ENCODE measurements at regions not wholly inside any gene's neighbourhood (a gene's known extent, or its start where the extent isn't known, plus 50 kb on each side); places are given as distances from the start of the nearest gene placed in this dataset.

DNA sequence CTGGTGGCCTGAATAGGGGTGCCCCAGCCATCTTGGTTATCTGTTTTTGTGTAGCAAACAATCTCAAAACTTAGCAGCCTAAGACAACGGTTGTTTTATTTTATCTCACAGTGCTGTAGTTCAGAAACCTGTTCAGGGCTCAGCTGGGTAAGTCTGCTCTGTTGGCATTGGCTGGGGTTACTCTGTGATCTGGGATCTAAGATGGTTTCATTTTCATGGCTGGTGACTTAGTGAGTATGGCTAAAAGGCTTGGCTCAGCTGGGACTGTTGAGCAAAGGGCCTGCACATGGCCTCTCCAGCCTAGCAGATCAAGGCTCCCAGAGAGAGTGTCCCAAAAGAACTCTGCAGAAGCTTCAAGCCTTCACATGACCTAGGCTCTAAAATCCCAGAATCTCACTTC, 60.8 kb upstream of the POU2AF1 start:
- Histone ChIP-seq H3K4me1 (no peaks in the 10 kb centered on the region), H3K27ac (no peak overlapping the region), H3K4me3 (no peak overlapping the region), H3K9me3 (no peaks in the 10 kb centered on the region), H3K36me3 (no peaks in the 10 kb centered on the region), H3K27me3 (no peaks in the 10 kb centered on the region)
- TF ChIP-seq, protein P1, sequence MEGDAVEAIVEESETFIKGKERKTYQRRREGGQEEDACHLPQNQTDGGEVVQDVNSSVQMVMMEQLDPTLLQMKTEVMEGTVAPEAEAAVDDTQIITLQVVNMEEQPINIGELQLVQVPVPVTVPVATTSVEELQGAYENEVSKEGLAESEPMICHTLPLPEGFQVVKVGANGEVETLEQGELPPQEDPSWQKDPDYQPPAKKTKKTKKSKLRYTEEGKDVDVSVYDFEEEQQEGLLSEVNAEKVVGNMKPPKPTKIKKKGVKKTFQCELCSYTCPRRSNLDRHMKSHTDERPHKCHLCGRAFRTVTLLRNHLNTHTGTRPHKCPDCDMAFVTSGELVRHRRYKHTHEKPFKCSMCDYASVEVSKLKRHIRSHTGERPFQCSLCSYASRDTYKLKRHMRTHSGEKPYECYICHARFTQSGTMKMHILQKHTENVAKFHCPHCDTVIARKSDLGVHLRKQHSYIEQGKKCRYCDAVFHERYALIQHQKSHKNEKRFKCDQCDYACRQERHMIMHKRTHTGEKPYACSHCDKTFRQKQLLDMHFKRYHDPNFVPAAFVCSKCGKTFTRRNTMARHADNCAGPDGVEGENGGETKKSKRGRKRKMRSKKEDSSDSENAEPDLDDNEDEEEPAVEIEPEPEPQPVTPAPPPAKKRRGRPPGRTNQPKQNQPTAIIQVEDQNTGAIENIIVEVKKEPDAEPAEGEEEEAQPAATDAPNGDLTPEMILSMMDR (IDR thresholded peaks at IDR 0.05), result no peak
- DNase-seq (no peak), ATAC-seq (no peak)
- intact Hi-C loops (cut with DNase I), result no loop called here

DNA sequence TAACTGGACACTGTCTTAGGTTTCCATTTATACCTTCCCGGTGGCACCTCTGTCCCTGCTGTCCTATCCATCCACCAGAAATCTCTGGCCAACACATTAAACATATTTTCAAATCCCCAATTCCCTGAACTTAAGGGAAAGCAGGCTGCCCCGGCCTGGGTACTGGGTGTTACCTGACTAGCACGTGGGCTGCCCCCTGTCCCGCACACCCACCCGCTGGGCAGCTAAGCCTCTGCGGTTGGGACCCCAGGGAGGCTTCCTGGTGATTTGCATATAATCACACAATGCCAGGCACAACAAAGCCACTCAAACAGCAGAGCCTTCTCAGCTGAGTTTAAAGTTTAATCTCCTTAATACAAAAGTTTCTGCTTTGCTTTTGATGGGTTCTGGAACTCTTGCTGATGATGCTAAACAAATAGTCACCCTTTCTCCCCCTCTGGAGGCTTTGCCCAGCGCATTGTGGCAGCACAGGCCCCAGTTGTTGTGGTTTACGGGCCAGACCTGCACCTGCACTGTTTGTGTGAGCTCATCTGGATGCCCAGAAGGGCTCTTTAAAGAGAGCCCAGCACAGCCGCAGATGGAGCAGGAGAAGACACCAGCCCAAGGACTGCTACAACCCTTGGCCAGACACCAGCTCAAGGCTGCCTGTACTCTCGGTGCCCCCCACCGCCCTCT, 59.9 kb upstream of the POU2AF1 start:
- ATAC-seq (no peak), DNase-seq (no peak)
- TF ChIP-seq, protein P1 (IDR thresholded peaks at IDR 0.05), result no peak
- Histone ChIP-seq H3K27ac (no peak overlapping the region), H3K4me3 (no peak overlapping the region), H3K36me3 (no peaks in the 10 kb centered on the region), H3K4me1 (no peaks in the 10 kb centered on the region), H3K9me3 (no peaks in the 10 kb centered on the region), H3K27me3 (no peaks in the 10 kb centered on the region)
- intact Hi-C loops (cut with DNase I), result no loop called here

DNA sequence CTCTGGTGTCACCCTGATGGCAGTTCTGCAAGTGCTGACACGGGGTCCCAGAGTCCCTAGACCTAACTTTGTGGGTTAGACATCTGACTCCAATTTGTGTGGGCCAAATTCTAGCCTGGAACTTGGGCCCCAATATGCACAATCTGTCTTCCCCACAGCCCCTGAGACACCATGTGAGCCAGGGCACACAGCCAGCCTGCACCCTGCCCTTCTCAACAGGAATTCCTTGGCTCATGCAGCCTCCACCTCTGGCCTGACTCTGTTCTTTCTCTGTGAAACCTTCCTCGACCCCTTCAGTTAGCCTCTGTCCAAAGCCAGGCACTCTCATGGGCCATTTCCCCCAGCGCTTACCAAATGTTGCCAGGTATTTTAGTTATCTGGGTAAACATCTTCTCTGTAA, 59.1 kb upstream of the POU2AF1 start:
- Histone ChIP-seq H3K27ac (no peak overlapping the region), H3K4me3 (no peak overlapping the region), H3K36me3 (no peaks in the 10 kb centered on the region), H3K9me3 (no peaks in the 10 kb centered on the region), H3K27me3 (no peaks in the 10 kb centered on the region), H3K4me1 (no peaks in the 10 kb centered on the region)
- intact Hi-C loops (cut with DNase I), result no loop called here
- ATAC-seq (peak; percentile 17), DNase-seq (no peak)
- TF ChIP-seq, protein P1 (IDR thresholded peaks at IDR 0.05), result no peak

DNA sequence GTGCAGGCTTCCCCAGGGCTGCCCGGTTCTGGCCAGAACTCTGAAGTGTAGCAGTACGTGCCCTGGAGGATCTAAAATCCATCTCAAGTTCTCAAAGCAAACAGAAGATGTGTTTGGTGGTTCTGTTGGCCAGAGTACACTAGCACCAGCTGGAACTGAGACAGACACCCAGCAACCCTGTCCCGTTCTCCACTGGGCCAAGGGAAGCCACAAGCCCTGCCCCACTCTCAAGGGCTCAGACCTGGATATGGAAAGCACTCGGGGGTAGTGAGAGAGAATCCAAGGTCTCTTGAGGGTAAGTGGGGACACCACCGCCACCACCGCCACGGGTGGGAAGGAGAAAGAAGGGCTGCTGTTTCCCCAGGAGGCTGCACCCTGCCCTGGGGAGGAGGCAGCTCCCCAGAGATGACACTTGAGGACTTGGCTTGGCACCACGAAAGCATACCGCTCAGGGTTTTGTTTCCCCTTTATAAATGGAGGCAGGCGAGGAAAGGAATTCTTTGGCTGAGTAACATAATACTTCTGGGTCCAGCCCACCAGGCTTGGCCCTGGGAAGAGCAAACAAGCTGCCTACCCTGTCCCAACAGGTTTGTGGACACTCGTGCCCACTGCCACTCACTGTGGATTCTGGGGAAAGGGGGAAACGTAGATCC, 56.1 kb upstream of the POU2AF1 start:
- no peaks in the 10 kb centered on the region for H3K36me3 ChIP-seq
- ATAC-seq (peak; percentile 41), DNase-seq (no peak)
- no peaks in the 10 kb centered on the region for H3K4me1 ChIP-seq
- H3K4me3 ChIP-seq, result no peak overlapping the region
- no peak overlapping the region for H3K27ac ChIP-seq
- H3K9me3 ChIP-seq, result no peaks in the 10 kb centered on the region
- TF ChIP-seq, protein P1 (IDR thresholded peaks at IDR 0.05), result no peak
- H3K27me3 ChIP-seq, result no peaks in the 10 kb centered on the region
- intact Hi-C loops (cut with DNase I), result no loop called here

GRCh38 chr11:111429066-111429506, 50.0 kb upstream of the POU2AF1 start:
- H3K27me3 ChIP-seq, result no peaks in the 10 kb centered on the region
- ATAC-seq, result peak; percentile 85
- DNase-seq, result no peak
- TF ChIP-seq, protein P1 (IDR thresholded peaks at IDR 0.05), result peak; percentile 65
- no peak overlapping the region for H3K27ac ChIP-seq
- intact Hi-C loops (cut with DNase I), result no loop called here
- no peaks in the 10 kb centered on the region for H3K9me3 ChIP-seq
- no peaks in the 10 kb centered on the region for H3K36me3 ChIP-seq
- H3K4me3 ChIP-seq, result no peak overlapping the region
- H3K4me1 ChIP-seq, result no peaks in the 10 kb centered on the region
